ENCODE measurements at regions not wholly inside any gene's neighbourhood (a gene's known extent, or its start where the extent isn't known, plus 50 kb on each side); places are given as distances from the start of the nearest gene placed in this dataset.

DNA sequence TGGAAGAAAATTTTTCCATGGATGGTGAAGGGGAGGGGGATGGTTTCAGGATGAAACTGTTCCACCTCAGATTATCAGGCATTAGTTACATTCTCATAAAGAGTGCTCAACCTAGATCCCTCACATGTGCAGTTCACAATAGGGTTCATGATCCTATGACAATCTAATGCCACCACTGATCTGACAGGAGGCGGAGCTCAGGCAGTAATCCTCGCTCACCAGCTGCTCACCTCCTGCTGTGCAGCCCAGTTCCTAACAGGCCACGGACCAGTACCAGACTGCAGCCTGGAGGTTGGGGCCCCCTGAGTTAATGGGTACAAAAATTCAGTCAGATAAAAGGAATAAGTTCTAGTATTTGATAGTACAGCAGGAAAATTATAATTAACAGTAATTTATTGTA, 337.2 kb downstream of the NPR3 start:
- TF ChIP-seq, protein P1, sequence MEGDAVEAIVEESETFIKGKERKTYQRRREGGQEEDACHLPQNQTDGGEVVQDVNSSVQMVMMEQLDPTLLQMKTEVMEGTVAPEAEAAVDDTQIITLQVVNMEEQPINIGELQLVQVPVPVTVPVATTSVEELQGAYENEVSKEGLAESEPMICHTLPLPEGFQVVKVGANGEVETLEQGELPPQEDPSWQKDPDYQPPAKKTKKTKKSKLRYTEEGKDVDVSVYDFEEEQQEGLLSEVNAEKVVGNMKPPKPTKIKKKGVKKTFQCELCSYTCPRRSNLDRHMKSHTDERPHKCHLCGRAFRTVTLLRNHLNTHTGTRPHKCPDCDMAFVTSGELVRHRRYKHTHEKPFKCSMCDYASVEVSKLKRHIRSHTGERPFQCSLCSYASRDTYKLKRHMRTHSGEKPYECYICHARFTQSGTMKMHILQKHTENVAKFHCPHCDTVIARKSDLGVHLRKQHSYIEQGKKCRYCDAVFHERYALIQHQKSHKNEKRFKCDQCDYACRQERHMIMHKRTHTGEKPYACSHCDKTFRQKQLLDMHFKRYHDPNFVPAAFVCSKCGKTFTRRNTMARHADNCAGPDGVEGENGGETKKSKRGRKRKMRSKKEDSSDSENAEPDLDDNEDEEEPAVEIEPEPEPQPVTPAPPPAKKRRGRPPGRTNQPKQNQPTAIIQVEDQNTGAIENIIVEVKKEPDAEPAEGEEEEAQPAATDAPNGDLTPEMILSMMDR (conservative IDR thresholded peaks at IDR 0.05; ENCODE audit: low read depth, low read length) = no peak
- no peak for TF ChIP-seq EZH2 (IDR thresholded peaks at IDR 0.05; ENCODE audit: low read length, unreplicated experiment)

All from PC-3 (cell line).